ENCODE measurements at regions not wholly inside any gene's neighbourhood (a gene's known extent, or its start where the extent isn't known, plus 50 kb on each side); places are given as distances from the start of the nearest gene placed in this dataset.

DNA sequence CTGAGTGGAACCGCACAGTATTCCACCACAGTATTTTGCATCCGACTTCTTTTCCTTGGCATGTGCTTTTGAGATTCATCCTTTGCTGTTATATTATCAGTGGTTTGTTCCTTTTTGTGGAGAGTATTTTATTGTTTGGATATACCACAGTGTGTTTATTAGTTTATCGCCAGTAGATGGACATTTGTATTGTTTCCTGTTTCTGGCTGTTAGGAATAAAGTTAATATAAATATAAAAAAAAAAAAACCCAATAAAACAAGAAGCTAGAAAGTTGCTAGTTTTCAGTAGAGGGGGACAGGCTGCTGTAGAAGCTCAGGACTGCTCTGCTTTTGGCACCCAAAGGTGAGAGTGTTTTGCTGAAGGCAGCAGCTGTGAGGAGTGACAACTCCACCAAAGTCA, 62.0 kb upstream of the EEA1 start (continued):
- TF ChIP-seq, protein P1, sequence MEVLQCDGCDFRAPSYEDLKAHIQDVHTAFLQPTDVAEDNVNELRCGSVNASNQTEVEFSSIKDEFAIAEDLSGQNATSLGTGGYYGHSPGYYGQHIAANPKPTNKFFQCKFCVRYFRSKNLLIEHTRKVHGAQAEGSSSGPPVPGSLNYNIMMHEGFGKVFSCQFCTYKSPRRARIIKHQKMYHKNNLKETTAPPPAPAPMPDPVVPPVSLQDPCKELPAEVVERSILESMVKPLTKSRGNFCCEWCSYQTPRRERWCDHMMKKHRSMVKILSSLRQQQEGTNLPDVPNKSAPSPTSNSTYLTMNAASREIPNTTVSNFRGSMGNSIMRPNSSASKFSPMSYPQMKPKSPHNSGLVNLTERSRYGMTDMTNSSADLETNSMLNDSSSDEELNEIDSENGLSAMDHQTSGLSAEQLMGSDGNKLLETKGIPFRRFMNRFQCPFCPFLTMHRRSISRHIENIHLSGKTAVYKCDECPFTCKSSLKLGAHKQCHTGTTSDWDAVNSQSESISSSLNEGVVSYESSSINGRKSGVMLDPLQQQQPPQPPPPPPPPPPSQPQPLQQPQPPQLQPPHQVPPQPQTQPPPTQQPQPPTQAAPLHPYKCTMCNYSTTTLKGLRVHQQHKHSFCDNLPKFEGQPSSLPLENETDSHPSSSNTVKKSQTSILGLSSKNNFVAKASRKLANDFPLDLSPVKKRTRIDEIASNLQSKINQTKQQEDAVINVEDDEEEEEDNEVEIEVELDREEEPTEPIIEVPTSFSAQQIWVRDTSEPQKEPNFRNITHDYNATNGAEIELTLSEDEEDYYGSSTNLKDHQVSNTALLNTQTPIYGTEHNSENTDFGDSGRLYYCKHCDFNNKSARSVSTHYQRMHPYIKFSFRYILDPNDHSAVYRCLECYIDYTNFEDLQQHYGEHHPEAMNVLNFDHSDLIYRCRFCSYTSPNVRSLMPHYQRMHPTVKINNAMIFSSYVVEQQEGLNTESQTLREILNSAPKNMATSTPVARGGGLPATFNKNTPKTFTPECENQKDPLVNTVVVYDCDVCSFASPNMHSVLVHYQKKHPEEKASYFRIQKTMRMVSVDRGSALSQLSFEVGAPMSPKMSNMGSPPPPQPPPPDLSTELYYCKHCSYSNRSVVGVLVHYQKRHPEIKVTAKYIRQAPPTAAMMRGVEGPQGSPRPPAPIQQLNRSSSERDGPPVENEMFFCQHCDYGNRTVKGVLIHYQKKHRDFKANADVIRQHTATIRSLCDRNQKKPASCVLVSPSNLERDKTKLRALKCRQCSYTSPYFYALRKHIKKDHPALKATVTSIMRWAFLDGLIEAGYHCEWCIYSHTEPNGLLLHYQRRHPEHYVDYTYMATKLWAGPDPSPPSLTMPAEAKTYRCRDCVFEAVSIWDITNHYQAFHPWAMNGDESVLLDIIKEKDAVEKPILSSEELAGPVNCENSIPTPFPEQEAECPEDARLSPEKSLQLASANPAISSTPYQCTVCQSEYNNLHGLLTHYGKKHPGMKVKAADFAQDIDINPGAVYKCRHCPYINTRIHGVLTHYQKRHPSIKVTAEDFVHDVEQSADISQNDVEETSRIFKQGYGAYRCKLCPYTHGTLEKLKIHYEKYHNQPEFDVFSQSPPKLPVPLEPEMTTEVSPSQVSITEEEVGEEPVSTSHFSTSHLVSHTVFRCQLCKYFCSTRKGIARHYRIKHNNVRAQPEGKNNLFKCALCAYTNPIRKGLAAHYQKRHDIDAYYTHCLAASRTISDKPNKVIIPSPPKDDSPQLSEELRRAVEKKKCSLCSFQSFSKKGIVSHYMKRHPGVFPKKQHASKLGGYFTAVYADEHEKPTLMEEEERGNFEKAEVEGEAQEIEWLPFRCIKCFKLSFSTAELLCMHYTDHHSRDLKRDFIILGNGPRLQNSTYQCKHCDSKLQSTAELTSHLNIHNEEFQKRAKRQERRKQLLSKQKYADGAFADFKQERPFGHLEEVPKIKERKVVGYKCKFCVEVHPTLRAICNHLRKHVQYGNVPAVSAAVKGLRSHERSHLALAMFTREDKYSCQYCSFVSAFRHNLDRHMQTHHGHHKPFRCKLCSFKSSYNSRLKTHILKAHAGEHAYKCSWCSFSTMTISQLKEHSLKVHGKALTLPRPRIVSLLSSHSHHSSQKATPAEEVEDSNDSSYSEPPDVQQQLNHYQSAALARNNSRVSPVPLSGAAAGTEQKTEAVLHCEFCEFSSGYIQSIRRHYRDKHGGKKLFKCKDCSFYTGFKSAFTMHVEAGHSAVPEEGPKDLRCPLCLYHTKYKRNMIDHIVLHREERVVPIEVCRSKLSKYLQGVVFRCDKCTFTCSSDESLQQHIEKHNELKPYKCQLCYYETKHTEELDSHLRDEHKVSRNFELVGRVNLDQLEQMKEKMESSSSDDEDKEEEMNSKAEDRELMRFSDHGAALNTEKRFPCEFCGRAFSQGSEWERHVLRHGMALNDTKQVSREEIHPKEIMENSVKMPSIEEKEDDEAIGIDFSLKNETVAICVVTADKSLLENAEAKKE (CRISPR knock-in tag; IDR thresholded peaks at IDR 0.05) = no peak
- TF ChIP-seq ZNF114 (CRISPR knock-in tag; IDR thresholded peaks at IDR 0.05) = no peak
- TF ChIP-seq JUNB (IDR thresholded peaks at IDR 0.05; ENCODE audit: unreplicated experiment) = no peak
- no peak for TF ChIP-seq EZH2 (IDR thresholded peaks at IDR 0.05; ENCODE audit: low read depth, unreplicated experiment)
- TF ChIP-seq STAT1 (IDR thresholded peaks at IDR 0.05; ENCODE audit: unreplicated experiment) = no peak

DNA sequence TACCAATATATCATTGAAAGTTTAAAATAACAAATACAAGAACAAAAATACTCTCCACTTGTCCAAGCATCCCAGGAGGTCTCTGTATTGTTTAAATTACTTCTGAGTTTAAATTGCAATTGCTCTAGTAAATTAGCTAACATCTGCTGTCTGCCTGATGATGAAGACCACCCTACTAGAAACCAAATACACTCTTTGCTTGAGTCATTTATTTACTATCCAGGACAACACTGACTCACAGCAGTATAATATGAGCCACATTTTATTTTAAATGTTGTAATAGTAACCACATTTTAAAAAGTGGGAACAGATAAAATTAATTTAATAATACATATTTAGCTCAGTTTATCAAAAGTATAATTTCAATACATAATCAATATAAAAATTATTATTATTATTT, 62.9 kb upstream of the EEA1 start:
- no peak for ATAC-seq

More for the DNA sequence above, 62.9 kb upstream of the EEA1 start:
- Histone ChIP-seq H3K27me3 (ENCODE audit: insufficient read depth) (no peaks in the 10 kb centered on the region), H3F3A (replicated peaks; ENCODE audit: low read depth) (no peaks in the 10 kb centered on the region), H3K36me3 (ENCODE audit: insufficient read depth) (0 out of 2 replicates have a peak, but pooled peaks cover 4% of the 10 kb centered on the region), H3K79me2 (replicated peaks; ENCODE audit: insufficient read depth) (no peaks in the 10 kb centered on the region), H3K27ac (ENCODE audit: low read depth) (no peak overlapping the region), H3K4me2 (no peak overlapping the region), H3K4me3 (no peak overlapping the region), H4K20me1 (replicated peaks; ENCODE audit: insufficient read depth) (no peaks in the 10 kb centered on the region), H3K4me1 (ENCODE audit: insufficient read depth) (peaks cover 6% of the 10 kb centered on the region; the same call in 1 of the 2 replicates), H2AFZ (no peak overlapping the region), H3K9me2 (ENCODE audit: insufficient read depth) (0 out of 2 replicates have a peak, but pooled peaks cover 5% of the 10 kb centered on the region)
- H3K36me3 Mint-ChIP-seq (ENCODE audit: low read depth) = peaks cover 4% of the 10 kb centered on the region; the same call in 1 of the 3 replicates
- H3K4me3 Mint-ChIP-seq = no peak overlapping the region
- TF ChIP-seq, protein P2, sequence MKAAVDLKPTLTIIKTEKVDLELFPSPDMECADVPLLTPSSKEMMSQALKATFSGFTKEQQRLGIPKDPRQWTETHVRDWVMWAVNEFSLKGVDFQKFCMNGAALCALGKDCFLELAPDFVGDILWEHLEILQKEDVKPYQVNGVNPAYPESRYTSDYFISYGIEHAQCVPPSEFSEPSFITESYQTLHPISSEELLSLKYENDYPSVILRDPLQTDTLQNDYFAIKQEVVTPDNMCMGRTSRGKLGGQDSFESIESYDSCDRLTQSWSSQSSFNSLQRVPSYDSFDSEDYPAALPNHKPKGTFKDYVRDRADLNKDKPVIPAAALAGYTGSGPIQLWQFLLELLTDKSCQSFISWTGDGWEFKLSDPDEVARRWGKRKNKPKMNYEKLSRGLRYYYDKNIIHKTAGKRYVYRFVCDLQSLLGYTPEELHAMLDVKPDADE (IDR thresholded peaks at IDR 0.05) = no peak
- TF ChIP-seq, protein P3, sequence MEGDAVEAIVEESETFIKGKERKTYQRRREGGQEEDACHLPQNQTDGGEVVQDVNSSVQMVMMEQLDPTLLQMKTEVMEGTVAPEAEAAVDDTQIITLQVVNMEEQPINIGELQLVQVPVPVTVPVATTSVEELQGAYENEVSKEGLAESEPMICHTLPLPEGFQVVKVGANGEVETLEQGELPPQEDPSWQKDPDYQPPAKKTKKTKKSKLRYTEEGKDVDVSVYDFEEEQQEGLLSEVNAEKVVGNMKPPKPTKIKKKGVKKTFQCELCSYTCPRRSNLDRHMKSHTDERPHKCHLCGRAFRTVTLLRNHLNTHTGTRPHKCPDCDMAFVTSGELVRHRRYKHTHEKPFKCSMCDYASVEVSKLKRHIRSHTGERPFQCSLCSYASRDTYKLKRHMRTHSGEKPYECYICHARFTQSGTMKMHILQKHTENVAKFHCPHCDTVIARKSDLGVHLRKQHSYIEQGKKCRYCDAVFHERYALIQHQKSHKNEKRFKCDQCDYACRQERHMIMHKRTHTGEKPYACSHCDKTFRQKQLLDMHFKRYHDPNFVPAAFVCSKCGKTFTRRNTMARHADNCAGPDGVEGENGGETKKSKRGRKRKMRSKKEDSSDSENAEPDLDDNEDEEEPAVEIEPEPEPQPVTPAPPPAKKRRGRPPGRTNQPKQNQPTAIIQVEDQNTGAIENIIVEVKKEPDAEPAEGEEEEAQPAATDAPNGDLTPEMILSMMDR (conservative IDR thresholded peaks at IDR 0.05; ENCODE audit: low read depth in 2 of 2) = no peak
- no peak for TF ChIP-seq JUNB (IDR thresholded peaks at IDR 0.05; ENCODE audit: unreplicated experiment)
- TF ChIP-seq POLR2AphosphoS5 (IDR thresholded peaks at IDR 0.05; ENCODE audit: low read depth) = no peak
- no peak for TF ChIP-seq CREB1 (CRISPR knock-in tag; IDR thresholded peaks at IDR 0.05; ENCODE audit: low read depth)
- TF ChIP-seq ZNF114 (CRISPR knock-in tag; IDR thresholded peaks at IDR 0.05) = no peak
- H3K27ac Mint-ChIP-seq = no peak overlapping the region
- H3K27me3 Mint-ChIP-seq (ENCODE audit: insufficient read depth, low read depth, poor library complexity) = no peaks in the 10 kb centered on the region
- no peak for DNase-seq (ENCODE audit: low spot score)
- peaks cover 9% of the 10 kb centered on the region; the same call in 2 of the 3 replicates for H3K9me3 Mint-ChIP-seq
- H3K4me1 Mint-ChIP-seq = peaks cover 10% of the 10 kb centered on the region
